ENCODE measurements at regions not wholly inside any gene's neighbourhood (a gene's known extent, or its start where the extent isn't known, plus 50 kb on each side); places are given as distances from the start of the nearest gene placed in this dataset.

GRCh38 chr5:68822796-68823195 is 271.0 kb upstream of the SLC30A5 start:
- intact Hi-C loops (cut with DNase I, micrococcal nuclease), result no loop called here
- Mint-ChIP-seq H3K27me3 (peaks cover 20% of the 10 kb centered on the region), H3K36me3 (ENCODE audit: low read depth) (no peaks in the 10 kb centered on the region), H3K4me1 (ENCODE audit: low read depth) (no peaks in the 10 kb centered on the region), H3K4me3 (no peak overlapping the region), H3K9me3 (no peaks in the 10 kb centered on the region), H3K27ac (no peak overlapping the region)
- Histone ChIP-seq H3K9me3 (ENCODE audit: control insufficient read depth in 1 of 2, insufficient read depth in 1 of 2, low read length in 2 of 2) (peaks cover 0 to 3% of the 10 kb centered on the region in 2 experiments), H3K27ac (ENCODE audit: low read depth in 1 of 2, low read length in 2 of 2) (no peak overlapping the region), H3K4me1 (ENCODE audit: insufficient read depth, low read length) (no peaks in the 10 kb centered on the region), H3K4me3 (ENCODE audit: low read length) (no peak overlapping the region), H3K36me3 (ENCODE audit: insufficient read depth, low read length) (no peaks in the 10 kb centered on the region), H3K27me3 (ENCODE audit: control insufficient read depth in 1 of 2, insufficient read depth in 2 of 2, low read length in 2 of 2) (peaks cover 4 to 6% of the 10 kb centered on the region in 2 experiments)
- ChIA-PET POLR2A (no interaction called here), CTCF (interaction anchor here (1.7 kb wide), 1 partner anchor 13 kb away, joined by 3 read pairs; no protein-coding TSS in a partner anchor)
- TF ChIP-seq CTCF (IDR thresholded peaks at IDR 0.05), result no peak
- ATAC-seq (ENCODE audit: poor library complexity) (no peak), DNase-seq (no peak)

GRCh38 chr5:68823301-68823700 is 270.5 kb upstream of the SLC30A5 start:
- ChIA-PET CTCF (interaction anchor here (1.7 kb wide), 1 partner anchor 13 kb away, joined by 3 read pairs; no protein-coding TSS in a partner anchor), POLR2A (no interaction called here)
- DNase-seq, result no peak
- TF ChIP-seq CTCF (IDR thresholded peaks at IDR 0.05), result no peak
- H3K9me3 ChIP-seq (ENCODE audit: control insufficient read depth in 1 of 2, insufficient read depth in 1 of 2, low read length in 2 of 2), result peaks cover 0 to 1% of the 10 kb centered on the region in 2 experiments
- peaks cover 15% of the 10 kb centered on the region for H3K27me3 Mint-ChIP-seq
- H3K4me1 ChIP-seq (ENCODE audit: insufficient read depth, low read length), result no peaks in the 10 kb centered on the region
- no peak overlapping the region for H3K27ac ChIP-seq (ENCODE audit: low read depth in 1 of 2, low read length in 2 of 2)
- no peaks in the 10 kb centered on the region for H3K4me1 Mint-ChIP-seq (ENCODE audit: low read depth)
- H3K27me3 ChIP-seq (ENCODE audit: control insufficient read depth in 1 of 2, insufficient read depth in 2 of 2, low read length in 2 of 2), result peaks cover 4 to 6% of the 10 kb centered on the region in 2 experiments
- no peaks in the 10 kb centered on the region for H3K36me3 Mint-ChIP-seq (ENCODE audit: low read depth)
- no peak overlapping the region for H3K4me3 ChIP-seq (ENCODE audit: low read length)
- no peak overlapping the region for H3K4me3 Mint-ChIP-seq
- no peaks in the 10 kb centered on the region for H3K36me3 ChIP-seq (ENCODE audit: insufficient read depth, low read length)
- ATAC-seq (ENCODE audit: poor library complexity), result no peak
- no peaks in the 10 kb centered on the region for H3K9me3 Mint-ChIP-seq
- H3K27ac Mint-ChIP-seq, result no peak overlapping the region
- intact Hi-C loops (cut with DNase I, micrococcal nuclease), result no loop called here

GRCh38 chr5:68830377-68830898 is 263.4 kb upstream of the SLC30A5 start:
- Mint-ChIP-seq H3K27me3 (no peaks in the 10 kb centered on the region), H3K9me3 (no peaks in the 10 kb centered on the region), H3K4me3 (no peak overlapping the region), H3K4me1 (ENCODE audit: low read depth) (no peaks in the 10 kb centered on the region), H3K27ac (no peak overlapping the region), H3K36me3 (ENCODE audit: low read depth) (no peaks in the 10 kb centered on the region)
- ChIA-PET CTCF (no interaction called here), POLR2A (no interaction called here)
- Histone ChIP-seq H3K9me3 (ENCODE audit: control insufficient read depth in 1 of 2, insufficient read depth in 1 of 2, low read length in 2 of 2) (no peaks in the 10 kb centered on the region), H3K4me3 (ENCODE audit: low read length) (no peak overlapping the region), H3K27me3 (ENCODE audit: control insufficient read depth in 1 of 2, insufficient read depth in 2 of 2, low read length in 2 of 2) (peaks cover 0 to 2% of the 10 kb centered on the region in 2 experiments), H3K4me1 (ENCODE audit: insufficient read depth, low read length) (no peaks in the 10 kb centered on the region), H3K36me3 (ENCODE audit: insufficient read depth, low read length) (no peaks in the 10 kb centered on the region), H3K27ac (ENCODE audit: low read depth in 1 of 2, low read length in 2 of 2) (no peak overlapping the region)
- ATAC-seq (ENCODE audit: poor library complexity) (no peak), DNase-seq (no peak)
- TF ChIP-seq CTCF (IDR thresholded peaks at IDR 0.05), result no peak
- intact Hi-C loops (cut with DNase I, micrococcal nuclease), result no loop called here

Measured in CD4-positive, alpha-beta T cell (primary cell).